22Rv1 (cell line): ENCODE measurements at regions not wholly inside any gene's neighbourhood (a gene's known extent, or its start where the extent isn't known, plus 50 kb on each side); places are given as distances from the start of the nearest gene placed in this dataset.

Source experiments
- CTCF ChIP-seq: fragments of 450-650 bp; IDR thresholded peaks from 2 replicates; pipeline ENCODE4 v1.5.1; 2017; ENCODE audit warnings: mild to moderate bottlenecking
- ZFX ChIP-seq: fragments of 450-650 bp; IDR thresholded peaks from 2 replicates; pipeline ENCODE4 v1.6.1; 2017; ENCODE audit warnings: antibody characterized with exemption, borderline replicate concordance

GRCh38 chr5:128669803-128670202 lies 131.8 kb upstream of the FBN2 start:
- TF ChIP-seq CTCF (no peak), ZFX (no peak)
